ENCODE measurements at regions not wholly inside any gene's neighbourhood (a gene's known extent, or its start where the extent isn't known, plus 50 kb on each side); places are given as distances from the start of the nearest gene placed in this dataset.

GRCh38 chr9:116049456-116049855 lies 104.1 kb upstream of the PAPPA start:
- H3K27ac Mint-ChIP-seq = no peak overlapping the region
- POLR2A ChIA-PET = no interaction called here

DNA sequence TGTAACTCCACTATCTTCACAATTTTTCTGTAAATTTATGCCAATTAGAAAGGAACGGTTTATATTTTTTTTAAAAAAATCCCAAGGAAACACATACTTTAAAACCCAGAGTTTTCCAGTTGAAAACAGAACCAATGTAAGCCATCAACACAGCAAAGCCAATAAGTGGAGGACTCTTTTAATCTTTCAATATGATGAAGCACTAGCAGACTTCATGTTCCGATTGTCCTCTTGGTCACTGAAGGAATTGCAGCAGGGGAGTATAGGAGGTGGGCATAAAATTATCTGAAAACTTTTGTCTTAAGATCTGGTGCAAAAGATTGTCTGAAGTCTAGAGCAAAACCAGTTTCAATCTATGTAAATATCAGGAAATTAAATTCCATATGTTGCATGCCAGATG lies 102.1 kb upstream of the PAPPA start:
- POLR2A ChIA-PET = no interaction called here
- DNase-seq = no peak
- no peaks in the 10 kb centered on the region for H3K27me3 Mint-ChIP-seq (ENCODE audit: low read depth)
- CTCF ChIA-PET = no interaction called here
- no peak for ATAC-seq
- no peak overlapping the region for H3K4me3 Mint-ChIP-seq
- no peaks in the 10 kb centered on the region for H3K36me3 Mint-ChIP-seq (ENCODE audit: low read depth)
- H3K4me1 Mint-ChIP-seq (ENCODE audit: low read depth) = no peaks in the 10 kb centered on the region
- H3K27ac Mint-ChIP-seq = no peak overlapping the region
- no peaks in the 10 kb centered on the region for H3K9me3 Mint-ChIP-seq (ENCODE audit: insufficient read depth)

More at GRCh38 chr9:116049456-116049855, 104.1 kb upstream of the PAPPA start:
- CTCF ChIA-PET = no interaction called here
- no peaks in the 10 kb centered on the region for H3K4me1 Mint-ChIP-seq (ENCODE audit: low read depth)
- no peak for ATAC-seq
- DNase-seq = no peak
- no peaks in the 10 kb centered on the region for H3K36me3 Mint-ChIP-seq (ENCODE audit: low read depth)
- H3K4me3 Mint-ChIP-seq = no peak overlapping the region
- H3K27me3 Mint-ChIP-seq (ENCODE audit: low read depth) = no peaks in the 10 kb centered on the region
- H3K9me3 Mint-ChIP-seq (ENCODE audit: insufficient read depth) = peaks cover 6% of the 10 kb centered on the region

DNA sequence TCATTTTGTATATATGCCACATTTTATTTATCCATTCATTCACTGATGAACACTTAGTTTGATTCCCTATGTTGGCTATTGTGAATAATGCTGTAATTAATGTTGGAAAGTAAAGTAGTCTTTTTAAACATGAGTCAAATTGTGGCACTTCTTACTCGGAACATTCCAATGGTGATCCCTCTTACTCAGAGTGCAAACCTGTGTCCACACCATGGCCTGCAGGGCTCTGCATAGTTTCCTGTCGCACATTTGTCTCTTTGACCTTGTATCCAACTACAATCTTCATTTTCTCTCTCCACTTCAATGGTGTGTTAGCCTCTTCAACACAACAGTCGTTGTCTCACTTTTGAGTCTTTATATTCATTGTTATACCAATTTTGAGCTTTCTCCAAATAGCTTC lies 98.1 kb upstream of the PAPPA start:
- Mint-ChIP-seq H3K27ac (no peak overlapping the region), H3K27me3 (ENCODE audit: low read depth) (no peaks in the 10 kb centered on the region), H3K36me3 (ENCODE audit: low read depth) (no peaks in the 10 kb centered on the region), H3K9me3 (ENCODE audit: insufficient read depth) (no peaks in the 10 kb centered on the region), H3K4me3 (no peak overlapping the region), H3K4me1 (ENCODE audit: low read depth) (no peaks in the 10 kb centered on the region)
- DNase-seq (no peak), ATAC-seq (no peak)
- ChIA-PET POLR2A (no interaction called here), CTCF (no interaction called here)

DNA sequence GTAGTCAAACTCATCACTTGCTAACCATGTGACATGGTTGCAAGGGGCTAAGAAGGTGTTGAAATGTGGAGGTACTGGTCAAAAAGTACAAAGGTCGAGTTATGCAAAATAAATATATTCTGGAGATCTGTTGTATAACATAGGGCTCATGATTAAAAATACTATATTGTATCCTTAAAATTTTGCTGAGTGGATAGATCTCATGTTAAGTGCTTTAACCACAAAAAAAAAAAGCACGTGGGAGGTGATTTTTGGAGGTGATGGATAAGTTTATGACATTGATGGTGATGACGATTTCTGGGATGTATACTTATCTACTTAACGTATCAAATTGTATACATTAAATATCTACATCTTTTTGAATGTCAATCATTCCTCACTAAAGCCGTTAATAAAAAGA lies 96.2 kb upstream of the PAPPA start:
- H3K9me3 Mint-ChIP-seq (ENCODE audit: insufficient read depth) = no peaks in the 10 kb centered on the region
- CTCF ChIA-PET = no interaction called here
- ATAC-seq = no peak
- POLR2A ChIA-PET = no interaction called here
- H3K36me3 Mint-ChIP-seq (ENCODE audit: low read depth) = no peaks in the 10 kb centered on the region
- H3K27ac Mint-ChIP-seq = no peak overlapping the region
- no peaks in the 10 kb centered on the region for H3K4me1 Mint-ChIP-seq (ENCODE audit: low read depth)
- no peaks in the 10 kb centered on the region for H3K27me3 Mint-ChIP-seq (ENCODE audit: low read depth)
- H3K4me3 Mint-ChIP-seq = no peak overlapping the region
- no peak for DNase-seq

GRCh38 chr9:116058421-116058820 lies 95.2 kb upstream of the PAPPA start:
- POLR2A ChIA-PET = interaction anchor here (0.6 kb wide), 1 partner anchor 536 kb away, joined by 3 read pairs; no protein-coding TSS in a partner anchor
- H3K4me1 Mint-ChIP-seq (ENCODE audit: low read depth) = no peaks in the 10 kb centered on the region
- H3K9me3 Mint-ChIP-seq (ENCODE audit: insufficient read depth) = no peaks in the 10 kb centered on the region

GRCh38 chr9:116059466-116059865 lies 94.1 kb upstream of the PAPPA start:
- Mint-ChIP-seq H3K27ac (no peak overlapping the region), H3K4me1 (ENCODE audit: low read depth) (no peaks in the 10 kb centered on the region), H3K4me3 (no peak overlapping the region), H3K9me3 (ENCODE audit: insufficient read depth) (no peaks in the 10 kb centered on the region), H3K36me3 (ENCODE audit: low read depth) (no peaks in the 10 kb centered on the region), H3K27me3 (ENCODE audit: low read depth) (no peaks in the 10 kb centered on the region)
- DNase-seq (no peak), ATAC-seq (no peak)
- ChIA-PET POLR2A (no interaction called here), CTCF (no interaction called here)

More at GRCh38 chr9:116058421-116058820, 95.2 kb upstream of the PAPPA start:
- ATAC-seq = no peak
- no peak overlapping the region for H3K27ac Mint-ChIP-seq
- H3K36me3 Mint-ChIP-seq (ENCODE audit: low read depth) = no peaks in the 10 kb centered on the region
- CTCF ChIA-PET = no interaction called here
- H3K4me3 Mint-ChIP-seq = no peak overlapping the region
- no peak for DNase-seq
- no peaks in the 10 kb centered on the region for H3K27me3 Mint-ChIP-seq (ENCODE audit: low read depth)

- H3K4me1 Mint-ChIP-seq (ENCODE audit: low read depth) = no peaks in the 10 kb centered on the region
- H3K36me3 Mint-ChIP-seq (ENCODE audit: low read depth) = no peaks in the 10 kb centered on the region
- no peak overlapping the region for H3K27ac Mint-ChIP-seq
- CTCF ChIA-PET = no interaction called here
- H3K4me3 Mint-ChIP-seq = no peak overlapping the region
- no peaks in the 10 kb centered on the region for H3K9me3 Mint-ChIP-seq (ENCODE audit: insufficient read depth)
- ATAC-seq (no peak), DNase-seq (no peak)
- no peaks in the 10 kb centered on the region for H3K27me3 Mint-ChIP-seq (ENCODE audit: low read depth)
- POLR2A ChIA-PET = no interaction called here
These were observed 93.0 kb upstream of the PAPPA start for GRCh38 chr9:116060631-116061030.

DNA sequence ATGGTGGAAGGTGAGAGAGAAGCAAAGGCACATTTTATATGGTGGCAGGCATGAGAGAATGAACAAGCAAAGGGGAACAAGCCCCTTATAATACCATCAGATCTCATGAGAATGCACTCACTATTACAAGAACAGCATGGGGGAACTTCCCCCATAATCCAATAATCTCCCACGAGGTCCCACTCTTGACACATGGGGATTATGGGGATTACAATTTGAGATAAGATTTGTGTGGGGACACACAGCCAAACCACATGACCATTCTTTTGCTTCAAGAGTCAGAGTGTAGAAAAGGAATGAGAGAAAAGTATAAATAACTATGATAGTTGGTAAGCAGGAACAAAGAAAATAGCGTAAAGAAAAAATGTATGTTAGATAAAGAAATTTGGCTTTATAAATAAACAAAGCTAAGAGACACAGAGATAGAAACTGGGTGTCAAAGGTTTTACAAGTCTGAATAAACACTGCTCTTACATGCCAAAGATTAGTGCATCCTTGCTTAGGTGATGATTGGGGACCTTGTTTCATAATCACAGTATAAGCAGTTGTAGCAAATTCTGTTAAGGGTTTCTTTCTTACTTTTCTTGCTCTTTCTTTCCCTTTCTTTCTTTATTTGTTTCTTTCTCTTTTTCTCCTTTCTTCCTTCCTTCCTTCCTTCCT lies 91.9 kb upstream of the PAPPA start:
- DNase-seq (no peak), ATAC-seq (no peak)
- POLR2A ChIA-PET = no interaction called here
- Mint-ChIP-seq H3K27me3 (ENCODE audit: low read depth) (no peaks in the 10 kb centered on the region), H3K4me3 (no peak overlapping the region), H3K27ac (no peak overlapping the region), H3K36me3 (ENCODE audit: low read depth) (no peaks in the 10 kb centered on the region), H3K9me3 (ENCODE audit: insufficient read depth) (no peaks in the 10 kb centered on the region), H3K4me1 (ENCODE audit: low read depth) (no peaks in the 10 kb centered on the region)
- CTCF ChIA-PET = no interaction called here

DNA sequence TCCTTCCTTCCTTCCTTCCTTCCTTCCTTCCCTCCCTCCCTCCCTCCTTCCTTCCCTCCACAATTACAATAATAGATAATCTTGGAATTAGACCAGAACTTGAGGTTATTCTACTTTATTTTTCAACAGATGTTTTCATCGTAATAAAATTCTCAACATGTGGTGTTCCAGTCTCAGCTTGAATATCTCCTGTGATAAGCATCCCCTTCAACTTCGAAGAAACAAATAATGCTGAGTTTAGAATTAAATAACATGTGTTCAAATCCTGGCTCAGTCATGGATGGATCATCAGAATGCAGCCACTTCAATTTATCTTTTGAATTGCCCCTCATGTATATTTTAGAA lies 91.4 kb upstream of the PAPPA start:
- Mint-ChIP-seq H3K27ac (no peak overlapping the region), H3K27me3 (ENCODE audit: low read depth) (no peaks in the 10 kb centered on the region), H3K36me3 (ENCODE audit: low read depth) (no peaks in the 10 kb centered on the region), H3K4me3 (no peak overlapping the region), H3K9me3 (ENCODE audit: insufficient read depth) (no peaks in the 10 kb centered on the region), H3K4me1 (ENCODE audit: low read depth) (no peaks in the 10 kb centered on the region)
- DNase-seq (no peak), ATAC-seq (no peak)
- ChIA-PET CTCF (no interaction called here), POLR2A (no interaction called here)

GRCh38 chr9:116064970-116065369 lies 88.6 kb upstream of the PAPPA start:
- POLR2A ChIA-PET = no interaction called here
- DNase-seq = no peak
- Mint-ChIP-seq H3K4me3 (no peak overlapping the region), H3K27me3 (ENCODE audit: low read depth) (no peaks in the 10 kb centered on the region), H3K27ac (no peak overlapping the region), H3K36me3 (ENCODE audit: low read depth) (no peaks in the 10 kb centered on the region), H3K4me1 (ENCODE audit: low read depth) (no peaks in the 10 kb centered on the region), H3K9me3 (ENCODE audit: insufficient read depth) (no peaks in the 10 kb centered on the region)
- no peak for ATAC-seq
- CTCF ChIA-PET = no interaction called here

GRCh38 chr9:116066221-116066620 lies 87.4 kb upstream of the PAPPA start:
- CTCF ChIA-PET = no interaction called here
- POLR2A ChIA-PET = no interaction called here
- DNase-seq (no peak), ATAC-seq (no peak)
- Mint-ChIP-seq H3K4me3 (no peak overlapping the region), H3K36me3 (ENCODE audit: low read depth) (no peaks in the 10 kb centered on the region), H3K9me3 (ENCODE audit: insufficient read depth) (no peaks in the 10 kb centered on the region), H3K27ac (no peak overlapping the region), H3K27me3 (ENCODE audit: low read depth) (no peaks in the 10 kb centered on the region), H3K4me1 (ENCODE audit: low read depth) (no peaks in the 10 kb centered on the region)

- H3K9me3 Mint-ChIP-seq (ENCODE audit: insufficient read depth) = no peaks in the 10 kb centered on the region
- no peaks in the 10 kb centered on the region for H3K4me1 Mint-ChIP-seq (ENCODE audit: low read depth)
- ATAC-seq (no peak), DNase-seq (no peak)
- POLR2A ChIA-PET = no interaction called here
- no peak overlapping the region for H3K4me3 Mint-ChIP-seq
- H3K27ac Mint-ChIP-seq = no peak overlapping the region
- H3K36me3 Mint-ChIP-seq (ENCODE audit: low read depth) = no peaks in the 10 kb centered on the region
- no peaks in the 10 kb centered on the region for H3K27me3 Mint-ChIP-seq (ENCODE audit: low read depth)
- CTCF ChIA-PET = no interaction called here
These were observed 86.0 kb upstream of the PAPPA start for GRCh38 chr9:116067566-116067965.

DNA sequence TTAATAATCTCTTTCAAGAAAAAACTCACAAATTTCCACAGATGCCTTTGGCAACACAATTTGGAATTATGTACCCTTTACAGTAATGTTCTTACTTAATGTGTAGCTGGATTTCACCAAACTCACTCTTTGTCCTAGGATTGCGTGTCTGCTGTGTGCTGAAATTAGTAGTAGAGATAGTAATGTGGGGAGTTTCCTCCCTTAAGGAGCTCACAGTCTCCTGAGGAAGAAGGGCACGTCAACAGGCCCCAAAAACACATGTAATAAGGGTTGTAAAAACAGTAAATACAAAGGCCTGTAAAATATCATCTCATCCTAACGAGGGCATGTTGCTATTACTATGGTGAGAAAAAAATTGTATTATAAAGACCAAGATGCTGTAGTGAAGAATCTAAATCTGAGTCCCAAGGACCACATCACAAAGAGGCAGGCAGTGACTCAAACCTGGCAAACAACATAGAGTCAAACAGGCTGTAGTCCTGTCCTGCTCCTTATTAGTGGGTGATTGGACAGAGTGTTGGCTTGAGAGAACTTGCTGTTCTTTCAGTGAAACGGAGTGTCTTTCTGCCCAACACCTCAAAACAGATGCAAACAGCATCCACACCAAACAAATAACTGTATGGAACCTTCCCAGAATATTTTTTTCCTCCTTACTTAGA lies 83.2 kb upstream of the PAPPA start:
- no peaks in the 10 kb centered on the region for H3K36me3 Mint-ChIP-seq (ENCODE audit: low read depth)
- H3K27ac Mint-ChIP-seq = no peak overlapping the region
- ChIA-PET CTCF (no interaction called here), POLR2A (no interaction called here)
- H3K27me3 Mint-ChIP-seq (ENCODE audit: low read depth) = no peaks in the 10 kb centered on the region
- no peaks in the 10 kb centered on the region for H3K4me1 Mint-ChIP-seq (ENCODE audit: low read depth)
- H3K9me3 Mint-ChIP-seq (ENCODE audit: insufficient read depth) = no peaks in the 10 kb centered on the region
- DNase-seq (no peak), ATAC-seq (no peak)
- H3K4me3 Mint-ChIP-seq = no peak overlapping the region
